Endothelial cell of umbilical vein (primary cell): ENCODE measurements at regions not wholly inside any gene's neighbourhood (a gene's known extent, or its start where the extent isn't known, plus 50 kb on each side); places are given as distances from the start of the nearest gene placed in this dataset.

Experiments
- BruUV-seq: library from RNA; stranded (reverse); fragments of 400-500 nt; replicated peaks from 2 replicates; lab custom pipeline; 2021; lab: Mats Ljungman, UMichigan
- CTCF ChIA-PET: fragments of 300-600, 350-600 bp; sonication (Branson Sonifier 250); formaldehyde crosslinking; loops from one replicate; lab custom pipeline; 2021; ENCODE audit warnings: antibody characterized with exemption, inconsistent platforms; lab: Charles Lee
- POLR2A ChIA-PET: fragments of 300-600, 350-600 bp; sonication (Branson Sonifier 250); formaldehyde crosslinking; loops from one replicate; lab custom pipeline; 2021; ENCODE audit warnings: antibody characterized with exemption, inconsistent platforms; lab: Charles Lee
- DNase-seq: peaks from one replicate; pipeline ENCODE4 v3.0.0-alpha.2; 2011; ENCODE audit warnings: low read depth, low spot score
- FAIRE-seq: peaks from 2 replicates; lab custom pipeline; 2011; peaks lifted over from hg19 to GRCh38; lab: Jason Lieb, UNC
- H2AFZ ChIP-seq: 2 replicates; pipeline ENCODE4 v1.6.0; 2012; ENCODE audit warnings: low read depth, low read length, control low read depth, inconsistent platforms
- H3K27ac ChIP-seq: 2 replicates; pipeline ENCODE4 v1.5.1; 2011; ENCODE audit warnings: low read depth, mild to moderate bottlenecking, control low read depth, low read length, moderate library complexity; ENCODE audit not compliant: insufficient read depth
- H3K27me3 ChIP-seq, 2 experiments: 2 replicates each; pipeline versions ENCODE4 v1.6.0 to v1.6.1; 2011; ENCODE audit warnings: low read length in 2 of 2, mixed read lengths in 1 of 2; ENCODE audit not compliant: control insufficient read depth in 2 of 2, insufficient read depth in 2 of 2
- H3K36me3 ChIP-seq, 2 experiments: 2 replicates in 1 of 2; 3 replicates in 1 of 2; pipeline ENCODE4 v1.5.1; 2011; ENCODE audit warnings: low read length in 2 of 2, mild to moderate bottlenecking in 1 of 2, moderate library complexity in 1 of 2; ENCODE audit not compliant: control insufficient read depth in 2 of 2, insufficient read depth in 2 of 2; ENCODE audit errors: extremely low read depth in 1 of 2
- H3K4me1 ChIP-seq: 3 replicates; pipeline ENCODE4 v1.5.1; 2011; ENCODE audit warnings: mild to moderate bottlenecking, low read length; ENCODE audit not compliant: control insufficient read depth, insufficient read depth; ENCODE audit errors: extremely low read depth
- H3K4me2 ChIP-seq: 2 replicates; pipeline ENCODE4 v1.6.1; 2011; ENCODE audit warnings: low read length, control low read depth, mixed read lengths; ENCODE audit not compliant: insufficient read depth
- H3K4me3 ChIP-seq, 3 experiments: fragments of 200-600 bp in 1 of 3; sonication (generic), shearing (Covaris generic) in 1 of 3; replicated peaks in 1 of 3; 2 replicates each; pipeline ENCODE4 v1.5.1; 2011 to 2016; ENCODE audit warnings: control low read depth in 3 of 3, low read length in 3 of 3, mild to moderate bottlenecking in 2 of 3, inconsistent platforms in 1 of 3, low read depth in 1 of 3, moderate library complexity in 1 of 3; ENCODE audit not compliant: insufficient read depth in 1 of 3
- H3K79me2 ChIP-seq: 2 replicates; pipeline ENCODE4 v1.6.0; 2012; ENCODE audit warnings: low read length, inconsistent platforms; ENCODE audit not compliant: control insufficient read depth, insufficient read depth
- H3K9ac ChIP-seq: replicated peaks from 2 replicates; pipeline ENCODE3; 2011; ENCODE audit warnings: low read length, control low read depth; ENCODE audit not compliant: insufficient read depth; ENCODE audit errors: extremely low read depth
- H3K9me1 ChIP-seq: replicated peaks from 3 replicates; pipeline ENCODE4 v1.6.0; 2011; ENCODE audit warnings: mild to moderate bottlenecking, low read length; ENCODE audit not compliant: control insufficient read depth, insufficient read depth; ENCODE audit errors: extremely low read depth
- H3K9me3 ChIP-seq: replicated peaks from 2 replicates; pipeline ENCODE4 v1.5.1; 2012; ENCODE audit warnings: low read length, inconsistent platforms; ENCODE audit not compliant: control insufficient read depth, insufficient read depth
- H4K20me1 ChIP-seq: replicated peaks from 2 replicates; pipeline ENCODE3; 2011; ENCODE audit warnings: mild to moderate bottlenecking, low read length; ENCODE audit not compliant: control insufficient read depth, insufficient read depth; ENCODE audit errors: extremely low read depth
- CTCF ChIP-seq, 2 donors: IDR thresholded peaks; 1 replicate in 1 of 2; 2 replicates in 1 of 2; pipeline ENCODE4 v1.5.1; 2011; ENCODE audit warnings: low read length in 2 of 2, mild to moderate bottlenecking in 2 of 2, moderate library complexity in 2 of 2, control low read depth in 1 of 2, inconsistent platforms in 1 of 2, low read depth in 1 of 2; ENCODE audit not compliant: insufficient read depth in 1 of 2; ENCODE audit errors: extremely low read depth in 1 of 2
- EZH2 ChIP-seq: IDR thresholded peaks from 2 replicates; pipeline ENCODE4 v1.6.1; 2012; ENCODE audit warnings: borderline replicate concordance, low read depth, mild to moderate bottlenecking, moderate library complexity, low read length, inconsistent platforms; ENCODE audit not compliant: severe bottlenecking
- FOS ChIP-seq: IDR thresholded peaks from 2 replicates; pipeline ENCODE4 v1.6.1; 2011; ENCODE audit warnings: mild to moderate bottlenecking, low read length, moderate library complexity, borderline replicate concordance; ENCODE audit not compliant: insufficient read depth
- GATA2 ChIP-seq: IDR thresholded peaks from 2 replicates; pipeline ENCODE4 v1.7.0; 2011; ENCODE audit warnings: low read depth, mild to moderate bottlenecking, moderate library complexity, mixed read lengths, low read length; ENCODE audit not compliant: insufficient read length, insufficient read depth
- JUN ChIP-seq: IDR thresholded peaks from 2 replicates; pipeline ENCODE4 v1.6.1; 2011; ENCODE audit warnings: borderline replicate concordance, low read depth; ENCODE audit not compliant: insufficient read length, insufficient read depth
- MAX ChIP-seq: IDR thresholded peaks from 2 replicates; pipeline ENCODE4 v1.6.1; 2011; ENCODE audit not compliant: insufficient read depth, insufficient read length
- MYC ChIP-seq: IDR thresholded peaks from one replicate; pipeline ENCODE4 v1.6.1; 2011; ENCODE audit warnings: mild to moderate bottlenecking, low read depth, low read length
- POLR2A ChIP-seq: IDR thresholded peaks from 2 replicates; pipeline ENCODE4 v1.6.1; 2012; ENCODE audit warnings: low read depth, mild to moderate bottlenecking, control low read depth, low read length
- POLR2AphosphoS5 ChIP-seq: IDR thresholded peaks from 2 replicates; pipeline ENCODE4 v1.6.1; 2012; ENCODE audit warnings: low read depth, mild to moderate bottlenecking, control low read depth, low read length, moderate library complexity; ENCODE audit not compliant: insufficient read depth
- dilution Hi-C: fragments of 300-500 bp; cut with MboI; formaldehyde crosslinking; loops from one replicate; pipeline ENCODE4 v1.15.0; 2019; ENCODE audit warnings: low sequenced_read_pairs; ENCODE audit not compliant: extremely low pct_ligation_motif_present
- intact Hi-C: fragments of 100-400 bp; cut with micrococcal nuclease; formaldehyde crosslinking; loops from one replicate; pipeline ENCODE4 v1.10.0; 2022

GRCh38 chr10:130930821-130931220, 380.7 kb downstream of the TCERG1L start:
- Histone ChIP-seq H4K20me1 (no peaks in the 10 kb centered on the region), H3K27me3 (no peaks in the 10 kb centered on the region)
- no TSS peak for BruUV-seq

GRCh38 chr10:130931256-130931655, 380.3 kb downstream of the TCERG1L start:
- Histone ChIP-seq H3K36me3 (no peaks in the 10 kb centered on the region), H3K9ac (no peak overlapping the region), H3K27ac (no peak overlapping the region), H3K4me3 (no peak overlapping the region), H3K79me2 (no peaks in the 10 kb centered on the region), H3K27me3 (no peaks in the 10 kb centered on the region), H3K4me1 (no peaks in the 10 kb centered on the region), H4K20me1 (no peaks in the 10 kb centered on the region), H3K9me1 (no peaks in the 10 kb centered on the region), H3K4me2 (no peak overlapping the region), H2AFZ (no peak overlapping the region), H3K9me3 (peaks cover 3% of the 10 kb centered on the region)
- intact Hi-C loops, result no loop called here
- ChIA-PET POLR2A (no interaction called here), CTCF (no interaction called here)
- no peak for DNase-seq
- TF ChIP-seq EZH2 (no peak), MAX (no peak), POLR2A (no peak), POLR2AphosphoS5 (no peak), JUN (no peak), CTCF (IDR thresholded peaks at IDR 0.05; ENCODE audit: extremely low read depth in 1 of 2, insufficient read depth in 1 of 2, low read depth in 1 of 2, low read length in 2 of 2) (no peak), GATA2 (no peak), MYC (no peak), FOS (no peak)
- FAIRE-seq, result no peak
- no TSS peak for BruUV-seq
- dilution Hi-C loops, result no loop called here

More at GRCh38 chr10:130930821-130931220, 380.7 kb downstream of the TCERG1L start:
- Histone ChIP-seq H3K36me3 (no peaks in the 10 kb centered on the region), H2AFZ (no peak overlapping the region), H3K9me3 (peaks cover 3% of the 10 kb centered on the region), H3K4me1 (no peaks in the 10 kb centered on the region), H3K4me3 (no peak overlapping the region), H3K27ac (no peak overlapping the region), H3K79me2 (no peaks in the 10 kb centered on the region), H3K4me2 (no peak overlapping the region), H3K9me1 (no peaks in the 10 kb centered on the region), H3K9ac (no peak overlapping the region)
- DNase-seq (no peak), FAIRE-seq (no peak)
- intact Hi-C loops (no loop called here), dilution Hi-C loops (no loop called here)
- ChIA-PET CTCF (no interaction called here), POLR2A (no interaction called here)
- TF ChIP-seq FOS, result no peak
